ENCODE measurements at regions not wholly inside any gene's neighbourhood (a gene's known extent, or its start where the extent isn't known, plus 50 kb on each side); places are given as distances from the start of the nearest gene placed in this dataset.
"Not testable (repeated sequence)": the region's sequence is repeated elsewhere in the genome, so short reads cannot be mapped to it uniquely, and the experiment has no call there.

- DNase-seq, result not testable (repeated sequence)
These were observed 270.6 kb upstream of the RNF32 start for GRCh38 chr7:156369929-156370328.

- DNase-seq, result no peak
These were observed 272.3 kb upstream of the RNF32 start for GRCh38 chr7:156368053-156368843.

- no peak for DNase-seq
These were observed 276.8 kb upstream of the RNF32 start for GRCh38 chr7:156363751-156364150.

- no peak for DNase-seq
These were observed 279.7 kb upstream of the RNF32 start for GRCh38 chr7:156360835-156361234.

GRCh38 chr7:156356551-156356950 is 284.0 kb upstream of the RNF32 start:
- no peak for DNase-seq

- no peak for DNase-seq
These were observed 287.2 kb upstream of the RNF32 start for GRCh38 chr7:156353352-156353751.

- not testable (repeated sequence) for DNase-seq
These were observed 292.8 kb upstream of the RNF32 start for GRCh38 chr7:156347703-156348248.

- no peak for DNase-seq
These were observed 293.4 kb upstream of the RNF32 start for GRCh38 chr7:156347132-156347531.

GRCh38 chr7:156344595-156344994 is 296.0 kb upstream of the RNF32 start:
- no peak for DNase-seq

GRCh38 chr7:156334636-156335035 is 305.9 kb upstream of the RNF32 start:
- DNase-seq, result no peak

- DNase-seq, result no peak
These were observed 312.7 kb upstream of the RNF32 start for GRCh38 chr7:156327916-156328315.

- DNase-seq, result no peak
These were observed 313.1 kb upstream of the RNF32 start for GRCh38 chr7:156327474-156327873.

- no peak for DNase-seq
These were observed 316.4 kb upstream of the RNF32 start for GRCh38 chr7:156324201-156324600.

- DNase-seq, result not testable (repeated sequence)
These were observed 319.1 kb upstream of the RNF32 start for GRCh38 chr7:156321430-156321829.

GRCh38 chr7:156318926-156319325 is 321.6 kb upstream of the RNF32 start:
- no peak for DNase-seq

GRCh38 chr7:156318426-156318825 is 322.1 kb upstream of the RNF32 start:
- DNase-seq, result no peak

- no peak for DNase-seq
These were observed 331.5 kb upstream of the RNF32 start for GRCh38 chr7:156309016-156309620.

GRCh38 chr7:156307193-156307592 is 333.4 kb upstream of the RNF32 start:
- DNase-seq, result no peak

GRCh38 chr7:156305351-156305750 is 335.2 kb upstream of the RNF32 start:
- no peak for DNase-seq

GRCh38 chr7:156282816-156283215 is 357.8 kb upstream of the RNF32 start:
- DNase-seq, result no peak

GRCh38 chr7:156279635-156280034 is 360.9 kb upstream of the RNF32 start:
- no peak for DNase-seq

- no peak for DNase-seq
These were observed 365.3 kb upstream of the RNF32 start for GRCh38 chr7:156275292-156275691.

GRCh38 chr7:156274557-156274956 is 366.0 kb upstream of the RNF32 start:
- DNase-seq, result no peak

GRCh38 chr7:156261581-156261980 is 379.0 kb upstream of the RNF32 start:
- DNase-seq, result no peak
